Suppressor macrophage treated with lipopolysaccharide for 1 hour (primary cell): ENCODE measurements at regions not wholly inside any gene's neighbourhood (a gene's known extent, or its start where the extent isn't known, plus 50 kb on each side); places are given as distances from the start of the nearest gene placed in this dataset.

Experiments used
- DNase-seq, 3 donors: peaks; one replicate each; pipeline ENCODE4 v3.0.0-alpha.2; 2020 to 2022

GRCh38 chr10:113259576-113260226 lies 293.2 kb upstream of the HABP2 start:
- no peak for DNase-seq

- DNase-seq: no peak
Observed at GRCh38 chr10:113261161-113261560, 291.7 kb upstream of the HABP2 start.

GRCh38 chr10:113261611-113262091 lies 291.2 kb upstream of the HABP2 start:
- DNase-seq: no peak

- no peak for DNase-seq
Observed at GRCh38 chr10:113263056-113263455, 289.8 kb upstream of the HABP2 start.

GRCh38 chr10:113264333-113265131 lies 288.3 kb upstream of the HABP2 start:
- no peak for DNase-seq

- no peak for DNase-seq
Observed at GRCh38 chr10:113266147-113266546, 286.7 kb upstream of the HABP2 start.

GRCh38 chr10:113267619-113268562 lies 285.0 kb upstream of the HABP2 start:
- peak; percentile 80 to 94 (median 88) for DNase-seq

GRCh38 chr10:113269333-113269732 lies 283.5 kb upstream of the HABP2 start:
- no peak for DNase-seq

GRCh38 chr10:113272511-113272910 lies 280.3 kb upstream of the HABP2 start:
- DNase-seq: no peak

GRCh38 chr10:113273181-113274163 lies 279.4 kb upstream of the HABP2 start:
- DNase-seq: peak; percentile 67 to 71 (median 71)

GRCh38 chr10:113274176-113274829 lies 278.6 kb upstream of the HABP2 start:
- DNase-seq: peak; percentile 51 to 59 (median 59)

GRCh38 chr10:113278221-113278620 lies 274.6 kb upstream of the HABP2 start:
- no peak for DNase-seq

GRCh38 chr10:113278664-113279063 lies 274.2 kb upstream of the HABP2 start:
- no peak for DNase-seq

GRCh38 chr10:113279262-113279661 lies 273.6 kb upstream of the HABP2 start:
- DNase-seq: no peak

- DNase-seq: no peak
Observed at GRCh38 chr10:113282564-113282963, 270.3 kb upstream of the HABP2 start.

GRCh38 chr10:113283189-113283588 lies 269.7 kb upstream of the HABP2 start:
- DNase-seq: no peak

GRCh38 chr10:113284635-113285034 lies 268.2 kb upstream of the HABP2 start:
- DNase-seq: no peak

GRCh38 chr10:113285305-113285704 lies 267.5 kb upstream of the HABP2 start:
- no peak for DNase-seq

GRCh38 chr10:113287592-113287991 lies 265.3 kb upstream of the HABP2 start:
- DNase-seq: no peak

GRCh38 chr10:113290137-113290536 lies 262.7 kb upstream of the HABP2 start:
- DNase-seq: no peak

- no peak for DNase-seq
Observed at GRCh38 chr10:113291413-113291812, 261.4 kb upstream of the HABP2 start.
